Testis (tissue), 2 donors: ENCODE measurements at regions not wholly inside any gene's neighbourhood (a gene's known extent, or its start where the extent isn't known, plus 50 kb on each side); places are given as distances from the start of the nearest gene placed in this dataset.

Source experiments
- CTCF ChIP-seq, 3 experiments: fragments of 450-650 bp in 2 of 3; fragments of 200-600 bp in 1 of 3; sonication (generic) in 1 of 3; IDR thresholded peaks; one replicate each; pipeline ENCODE4 v1.5.1; 2016 to 2019; ENCODE audit warnings: antibody characterized with exemption in 3 of 3, mild to moderate bottlenecking in 2 of 3, moderate library complexity in 1 of 3
- POLR2A ChIP-seq: fragments of 450-650 bp; IDR thresholded peaks from one replicate; pipeline ENCODE4 v1.6.1; 2017; ENCODE audit warnings: antibody characterized with exemption, mild to moderate bottlenecking, moderate library complexity

GRCh38 chr9:3675946-3676345, 150.1 kb upstream of the RFX3 start:
- no peak for TF ChIP-seq CTCF (IDR thresholded peaks at IDR 0.05)
- TF ChIP-seq POLR2A: no peak
